ENCODE measurements at regions not wholly inside any gene's neighbourhood (a gene's known extent, or its start where the extent isn't known, plus 50 kb on each side); places are given as distances from the start of the nearest gene placed in this dataset.

GRCh38 chr17:15885770-15886169 lies 59.2 kb upstream of the ADORA2B start:
- Histone ChIP-seq H3K36me3 (no peaks in the 10 kb centered on the region), H3K9me3 (no peaks in the 10 kb centered on the region), H3K27me3 (no peaks in the 10 kb centered on the region), H3K4me1 (no peaks in the 10 kb centered on the region), H3K27ac (no peak overlapping the region), H3K4me3 (no peak overlapping the region)
- WGBS, 2 donors = 96 to 97% methylated on average over 2 of the region's 2 CpGs
- no peak for DNase-seq (ENCODE audit: low spot score in 2 of 2)
- TF ChIP-seq POLR2A (IDR thresholded peaks at IDR 0.05) (no peak), CTCF (IDR thresholded peaks at IDR 0.05) (no peak)

- no peaks in the 10 kb centered on the region for H3K27me3 ChIP-seq
- DNase-seq (ENCODE audit: low spot score in 2 of 2) = no peak
- H3K36me3 ChIP-seq = no peaks in the 10 kb centered on the region
- 85 to 86% methylated on average over 7 to 8 of the region's 8 CpGs for WGBS, 2 donors
- H3K27ac ChIP-seq = no peak overlapping the region
- no peak overlapping the region for H3K4me3 ChIP-seq
- H3K4me1 ChIP-seq = no peaks in the 10 kb centered on the region
- H3K9me3 ChIP-seq = no peaks in the 10 kb centered on the region
- no peak for TF ChIP-seq CTCF (IDR thresholded peaks at IDR 0.05)
- TF ChIP-seq EP300 (IDR thresholded peaks at IDR 0.05) = no peak
- no peak for TF ChIP-seq POLR2A (IDR thresholded peaks at IDR 0.05)
These were observed 58.7 kb upstream of the ADORA2B start for GRCh38 chr17:15886221-15886620.

GRCh38 chr17:15886804-15887203 lies 58.1 kb upstream of the ADORA2B start:
- TF ChIP-seq CTCF (IDR thresholded peaks at IDR 0.05) = no peak
- no peak for TF ChIP-seq EP300 (IDR thresholded peaks at IDR 0.05)
- no peak for TF ChIP-seq POLR2A (IDR thresholded peaks at IDR 0.05)
- no peaks in the 10 kb centered on the region for H3K9me3 ChIP-seq
- 77 to 80% methylated on average over 6 to 7 of the region's 7 CpGs for WGBS, 2 donors
- no peaks in the 10 kb centered on the region for H3K36me3 ChIP-seq
- no peak overlapping the region for H3K4me3 ChIP-seq
- DNase-seq (ENCODE audit: low spot score in 2 of 2) = no peak
- no peaks in the 10 kb centered on the region for H3K27me3 ChIP-seq
- no peak overlapping the region for H3K27ac ChIP-seq
- H3K4me1 ChIP-seq = no peaks in the 10 kb centered on the region

GRCh38 chr17:15888436-15888835 lies 56.5 kb upstream of the ADORA2B start:
- DNase-seq (ENCODE audit: low spot score in 2 of 2) = no peak
- H3K4me1 ChIP-seq = peaks cover 0 to 9% (median 0%) of the 10 kb centered on the region in 4 donors
- no peaks in the 10 kb centered on the region for H3K9me3 ChIP-seq
- TF ChIP-seq CTCF (IDR thresholded peaks at IDR 0.05) (no peak), EP300 (IDR thresholded peaks at IDR 0.05) (no peak), POLR2A (IDR thresholded peaks at IDR 0.05) (no peak)
- no peak overlapping the region for H3K27ac ChIP-seq
- H3K36me3 ChIP-seq = no peaks in the 10 kb centered on the region
- 88 to 94% methylated on average over 2 of the region's 2 CpGs for WGBS, 2 donors
- H3K4me3 ChIP-seq = no peak overlapping the region
- no peaks in the 10 kb centered on the region for H3K27me3 ChIP-seq

GRCh38 chr17:15890279-15890892 lies 54.5 kb upstream of the ADORA2B start:
- DNase-seq (ENCODE audit: low spot score in 2 of 2) = no peak
- Histone ChIP-seq H3K4me1 (peaks cover 0 to 19% (median 0%) of the 10 kb centered on the region in 4 donors), H3K4me3 (no peak overlapping the region), H3K27me3 (no peaks in the 10 kb centered on the region), H3K27ac (no peak overlapping the region), H3K36me3 (no peaks in the 10 kb centered on the region), H3K9me3 (no peaks in the 10 kb centered on the region)
- TF ChIP-seq EP300 (IDR thresholded peaks at IDR 0.05) = no peak
- TF ChIP-seq CTCF (IDR thresholded peaks at IDR 0.05) = no peak
- TF ChIP-seq POLR2A (IDR thresholded peaks at IDR 0.05) = no peak
- WGBS, 2 donors = 76 to 87% methylated on average over 3 of the region's 3 CpGs

All from tibial nerve (tissue), 4 donors.